ENCODE measurements at regions not wholly inside any gene's neighbourhood (a gene's known extent, or its start where the extent isn't known, plus 50 kb on each side); places are given as distances from the start of the nearest gene placed in this dataset.

DNA sequence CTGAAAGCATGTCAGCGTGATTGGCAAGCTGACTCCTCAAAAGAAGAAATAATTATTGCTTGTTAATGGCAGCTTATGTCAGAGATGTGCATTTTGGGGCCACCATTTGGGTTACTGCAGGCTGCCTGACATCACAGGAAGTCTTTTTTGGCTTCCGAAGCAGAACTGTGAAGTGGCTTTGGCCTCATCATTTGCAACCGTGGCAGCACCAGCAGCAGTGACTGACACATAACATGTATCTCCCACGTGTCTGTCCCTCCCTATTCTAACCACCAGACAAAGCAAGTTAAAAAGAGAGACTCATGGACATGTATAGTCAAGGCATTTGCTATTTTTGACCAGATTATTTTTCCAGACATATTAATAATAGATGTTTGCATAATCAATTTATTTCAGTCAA is 488.7 kb upstream of the ACVR2A start:
- H3K4me3 ChIP-seq (ENCODE audit: low read depth, low read length), result no peak overlapping the region
- TF ChIP-seq, protein P1, sequence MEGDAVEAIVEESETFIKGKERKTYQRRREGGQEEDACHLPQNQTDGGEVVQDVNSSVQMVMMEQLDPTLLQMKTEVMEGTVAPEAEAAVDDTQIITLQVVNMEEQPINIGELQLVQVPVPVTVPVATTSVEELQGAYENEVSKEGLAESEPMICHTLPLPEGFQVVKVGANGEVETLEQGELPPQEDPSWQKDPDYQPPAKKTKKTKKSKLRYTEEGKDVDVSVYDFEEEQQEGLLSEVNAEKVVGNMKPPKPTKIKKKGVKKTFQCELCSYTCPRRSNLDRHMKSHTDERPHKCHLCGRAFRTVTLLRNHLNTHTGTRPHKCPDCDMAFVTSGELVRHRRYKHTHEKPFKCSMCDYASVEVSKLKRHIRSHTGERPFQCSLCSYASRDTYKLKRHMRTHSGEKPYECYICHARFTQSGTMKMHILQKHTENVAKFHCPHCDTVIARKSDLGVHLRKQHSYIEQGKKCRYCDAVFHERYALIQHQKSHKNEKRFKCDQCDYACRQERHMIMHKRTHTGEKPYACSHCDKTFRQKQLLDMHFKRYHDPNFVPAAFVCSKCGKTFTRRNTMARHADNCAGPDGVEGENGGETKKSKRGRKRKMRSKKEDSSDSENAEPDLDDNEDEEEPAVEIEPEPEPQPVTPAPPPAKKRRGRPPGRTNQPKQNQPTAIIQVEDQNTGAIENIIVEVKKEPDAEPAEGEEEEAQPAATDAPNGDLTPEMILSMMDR (conservative IDR thresholded peaks at IDR 0.05; ENCODE audit: low read depth, low read length), result no peak
- DNase-seq (ENCODE audit: low read depth), result no peak

DNA sequence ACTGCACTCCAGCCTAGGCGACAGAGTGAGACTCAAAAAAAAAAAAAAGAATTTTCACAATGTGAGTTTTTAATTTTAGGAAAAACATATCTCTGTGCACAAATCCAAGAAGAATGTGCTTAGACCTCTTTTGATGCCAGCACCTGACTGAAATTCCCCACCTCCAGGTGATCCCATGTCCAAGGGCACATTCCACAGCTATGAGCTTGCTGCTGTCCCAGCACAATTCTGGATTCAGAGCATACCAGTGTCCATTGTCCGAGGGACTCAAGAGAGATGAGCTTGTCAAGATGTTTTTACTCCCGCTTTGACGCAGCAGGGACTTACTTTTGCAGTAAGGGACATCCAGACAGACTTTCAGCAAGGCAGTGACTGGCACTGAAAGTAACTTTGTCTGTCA is 489.1 kb upstream of the ACVR2A start:
- no peak overlapping the region for H3K4me3 ChIP-seq (ENCODE audit: low read depth, low read length)
- DNase-seq (ENCODE audit: low read depth), result peak; percentile 32
- TF ChIP-seq, protein P1 (conservative IDR thresholded peaks at IDR 0.05; ENCODE audit: low read depth, low read length), result no peak

DNA sequence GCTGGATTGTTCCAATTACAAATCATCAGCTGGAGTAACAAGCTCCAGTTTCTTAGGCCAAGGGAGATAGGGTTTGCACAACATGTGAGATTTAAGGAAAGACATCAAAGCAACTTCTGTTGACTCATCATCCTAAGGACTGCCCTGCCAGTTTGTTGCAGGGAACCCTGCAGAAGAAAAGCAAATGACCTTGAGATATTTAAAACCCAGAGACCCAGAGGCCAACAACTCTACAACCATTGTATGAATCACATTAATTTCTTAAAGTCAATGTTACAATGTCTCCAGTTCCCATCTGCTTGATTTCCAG is 491.8 kb upstream of the ACVR2A start:
- DNase-seq (ENCODE audit: low read depth), result no peak
- no peak overlapping the region for H3K4me3 ChIP-seq (ENCODE audit: low read depth, low read length)
- TF ChIP-seq, protein P1 (conservative IDR thresholded peaks at IDR 0.05; ENCODE audit: low read depth, low read length), result no peak

DNA sequence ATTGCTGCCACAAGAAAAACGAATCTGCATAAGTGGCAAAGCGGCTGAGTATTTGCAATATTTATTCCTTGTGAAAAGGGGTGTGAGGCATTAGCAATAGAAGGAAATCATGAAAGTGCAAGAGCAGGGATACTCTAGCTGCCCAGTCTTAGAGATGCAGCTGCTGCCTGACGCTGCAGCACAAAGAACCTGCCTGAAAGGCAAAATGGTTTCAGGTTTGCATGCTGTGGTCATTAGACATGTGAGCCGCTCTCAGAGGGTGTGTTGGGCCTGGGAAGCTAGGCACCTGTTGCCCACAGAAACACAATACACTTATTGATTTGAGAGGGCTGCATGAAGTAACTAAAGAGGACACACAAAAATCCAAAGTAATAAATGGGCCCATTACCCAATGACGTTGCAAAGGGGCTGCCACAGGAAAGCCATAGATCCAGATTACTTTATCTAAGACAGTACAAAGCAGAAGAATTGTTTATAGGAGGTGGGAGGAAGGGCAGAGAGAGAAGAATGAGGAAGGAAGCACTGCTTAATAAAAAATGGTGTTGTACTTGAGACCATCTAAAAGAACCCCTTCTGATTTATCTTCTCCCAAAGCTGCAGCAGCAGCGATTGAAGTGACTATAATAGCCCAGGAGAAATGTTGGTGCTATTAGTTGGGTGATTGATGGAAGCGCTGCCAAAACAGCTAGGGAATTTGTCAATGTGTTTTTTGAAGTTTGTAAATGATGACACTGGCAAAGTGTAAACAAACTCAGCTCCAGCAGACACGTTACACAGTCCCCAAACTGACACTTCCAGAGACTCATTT is 492.4 kb upstream of the ACVR2A start:
- H3K4me3 ChIP-seq (ENCODE audit: low read depth, low read length), result no peak overlapping the region
- TF ChIP-seq, protein P1 (conservative IDR thresholded peaks at IDR 0.05; ENCODE audit: low read depth, low read length), result no peak
- no peak for DNase-seq (ENCODE audit: low read depth)

DNA sequence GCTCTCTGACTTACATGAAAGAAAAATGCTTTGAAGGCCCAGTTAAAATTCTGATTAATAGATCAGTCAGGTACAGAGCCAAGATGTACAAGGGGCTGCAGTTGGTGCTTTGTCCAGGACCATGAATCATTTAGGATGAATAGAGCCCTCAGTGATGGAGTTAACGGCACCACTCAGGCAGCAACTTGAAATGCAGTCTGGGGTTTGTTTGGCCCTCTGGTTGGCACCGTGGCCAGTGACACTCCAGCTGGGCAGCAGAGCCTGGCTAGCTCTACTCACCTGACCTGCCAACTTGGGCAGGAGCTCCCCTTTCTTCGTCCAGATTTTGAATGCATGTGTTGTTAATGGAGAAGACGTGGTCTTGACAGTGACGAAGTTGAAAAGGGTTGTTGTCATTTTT is 493.0 kb upstream of the ACVR2A start:
- TF ChIP-seq, protein P1 (conservative IDR thresholded peaks at IDR 0.05; ENCODE audit: low read depth, low read length), result no peak
- DNase-seq (ENCODE audit: low read depth), result no peak
- no peak overlapping the region for H3K4me3 ChIP-seq (ENCODE audit: low read depth, low read length)

DNA sequence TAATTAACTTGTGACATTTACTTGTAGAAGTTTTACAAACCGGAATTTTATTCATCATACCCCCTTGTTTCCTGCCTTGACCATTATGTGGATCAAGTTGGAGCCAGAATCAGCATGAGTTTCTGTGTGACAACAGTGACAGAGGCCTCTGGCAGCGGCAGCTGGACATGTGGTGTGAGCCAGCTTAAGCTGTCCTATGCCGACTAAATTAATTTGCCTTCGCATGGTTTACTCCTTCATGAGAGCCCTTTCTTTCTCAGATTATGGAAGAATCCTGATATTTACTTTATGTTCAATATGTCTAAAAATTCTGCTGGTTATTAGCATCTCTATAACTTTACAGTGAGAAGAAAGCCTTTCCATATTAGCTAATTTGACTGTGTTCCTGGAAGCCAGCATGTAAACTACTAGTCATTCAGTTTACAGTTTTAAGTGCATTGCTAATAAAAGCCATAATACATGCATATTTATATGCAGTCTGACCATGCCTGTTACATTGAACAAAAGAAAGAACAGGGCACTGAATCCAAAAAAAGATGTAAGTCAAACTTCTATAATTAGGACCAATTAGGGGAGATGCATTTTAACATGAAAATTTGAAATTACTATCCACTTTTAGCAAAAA is 495.8 kb upstream of the ACVR2A start:
- no peak overlapping the region for H3K4me3 ChIP-seq (ENCODE audit: low read depth, low read length)
- DNase-seq (ENCODE audit: low read depth), result no peak
- TF ChIP-seq, protein P1 (conservative IDR thresholded peaks at IDR 0.05; ENCODE audit: low read depth, low read length), result no peak

DNA sequence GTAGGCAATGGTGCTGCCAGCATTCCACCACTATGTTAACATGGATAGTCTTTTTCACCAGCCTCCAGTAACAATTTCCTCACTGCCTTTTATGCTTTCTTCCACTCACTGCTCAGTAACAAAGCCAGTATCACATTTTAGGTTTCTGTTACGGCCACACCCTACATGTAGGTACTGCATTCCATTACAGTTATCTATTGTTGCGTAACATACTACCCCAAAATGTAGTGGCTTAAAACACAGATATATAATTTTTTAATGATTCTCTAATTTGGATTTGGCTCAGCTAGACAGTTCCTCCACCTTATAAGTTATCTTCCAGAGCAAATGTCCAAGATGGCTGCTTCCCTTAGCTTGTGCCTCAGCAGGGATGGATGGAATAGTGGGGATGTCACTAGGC is 498.7 kb upstream of the ACVR2A start:
- TF ChIP-seq, protein P1 (conservative IDR thresholded peaks at IDR 0.05; ENCODE audit: low read depth, low read length), result no peak
- no peak for DNase-seq (ENCODE audit: low read depth)

More for the DNA sequence above, 498.7 kb upstream of the ACVR2A start:
- H3K4me3 ChIP-seq (ENCODE audit: low read depth, low read length), result no peak overlapping the region
